Smooth muscle cell (in vitro differentiated cells): ENCODE measurements at regions not wholly inside any gene's neighbourhood (a gene's known extent, or its start where the extent isn't known, plus 50 kb on each side); places are given as distances from the start of the nearest gene placed in this dataset.

Experiments
- DNase-seq: peaks from one replicate; lab custom pipeline; 2025; ENCODE audit not compliant: unreplicated experiment; lab: John Stamatoyannopoulos, UW
- H2AFZ ChIP-seq: fragments of 200-600 bp; sonication (generic); 2 replicates; pipeline ENCODE4 v1.6.0; 2016; ENCODE audit warnings: antibody characterized with exemption, low read depth, mild to moderate bottlenecking
- H3F3A ChIP-seq: fragments of 200-600 bp; sonication (generic); 2 replicates; pipeline ENCODE4 v1.6.0; 2017; ENCODE audit warnings: antibody characterized with exemption, low read depth
- H3K27ac ChIP-seq: fragments of 200-600 bp; sonication (generic); 2 replicates; pipeline ENCODE4 v1.5.1; 2016; ENCODE audit warnings: low read depth, mild to moderate bottlenecking
- H3K27me3 ChIP-seq: fragments of 200-600 bp; sonication (generic); 2 replicates; pipeline ENCODE4 v1.6.1; 2016; ENCODE audit warnings: low read depth, mild to moderate bottlenecking
- H3K36me3 ChIP-seq: fragments of 200-600 bp; sonication (generic); 2 replicates; pipeline ENCODE4 v1.5.1; 2016; ENCODE audit warnings: low read depth
- H3K4me1 ChIP-seq: fragments of 200-600 bp; sonication (generic); 2 replicates; pipeline ENCODE4 v1.5.1; 2016; ENCODE audit warnings: low read depth
- H3K4me2 ChIP-seq: fragments of 200-600 bp; sonication (generic); 2 replicates; pipeline ENCODE4 v1.6.0; 2016; ENCODE audit warnings: mild to moderate bottlenecking
- H3K4me3 ChIP-seq: fragments of 200-600 bp; sonication (generic); 2 replicates; pipeline ENCODE4 v1.5.1; 2016; ENCODE audit warnings: mild to moderate bottlenecking
- H3K79me2 ChIP-seq: fragments of 200-600 bp; sonication (generic); 2 replicates; pipeline ENCODE4 v1.6.0; 2016; ENCODE audit warnings: low read depth, mild to moderate bottlenecking
- H3K9ac ChIP-seq: fragments of 200-600 bp; sonication (generic); 2 replicates; pipeline ENCODE4 v1.6.0; 2016; ENCODE audit warnings: low read depth
- H3K9me3 ChIP-seq: fragments of 200-600 bp; sonication (generic); replicated peaks from 2 replicates; pipeline ENCODE4 v1.5.1; 2016; ENCODE audit warnings: low read depth
- H4K20me1 ChIP-seq: fragments of 200-600 bp; sonication (generic); 2 replicates; pipeline ENCODE4 v1.6.0; 2016; ENCODE audit warnings: low read depth
- WGBS: methylation state at CpG from one replicate; pipeline ENCODE4 v1.1.7; 2016; ENCODE audit warnings: low lambda C conversion rate; 5-methylcytosine and 5-hydroxymethylcytosine counted together
- TF ChIP-seq, protein P1 (sequence below): fragments of 200-600 bp; sonication (generic); IDR thresholded peaks from 2 replicates; pipeline ENCODE4 v1.5.1; 2017; ENCODE audit warnings: borderline replicate concordance, mild to moderate bottlenecking, antibody characterized with exemption; ENCODE audit not compliant: insufficient read depth, poor library complexity, severe bottlenecking

DNA sequence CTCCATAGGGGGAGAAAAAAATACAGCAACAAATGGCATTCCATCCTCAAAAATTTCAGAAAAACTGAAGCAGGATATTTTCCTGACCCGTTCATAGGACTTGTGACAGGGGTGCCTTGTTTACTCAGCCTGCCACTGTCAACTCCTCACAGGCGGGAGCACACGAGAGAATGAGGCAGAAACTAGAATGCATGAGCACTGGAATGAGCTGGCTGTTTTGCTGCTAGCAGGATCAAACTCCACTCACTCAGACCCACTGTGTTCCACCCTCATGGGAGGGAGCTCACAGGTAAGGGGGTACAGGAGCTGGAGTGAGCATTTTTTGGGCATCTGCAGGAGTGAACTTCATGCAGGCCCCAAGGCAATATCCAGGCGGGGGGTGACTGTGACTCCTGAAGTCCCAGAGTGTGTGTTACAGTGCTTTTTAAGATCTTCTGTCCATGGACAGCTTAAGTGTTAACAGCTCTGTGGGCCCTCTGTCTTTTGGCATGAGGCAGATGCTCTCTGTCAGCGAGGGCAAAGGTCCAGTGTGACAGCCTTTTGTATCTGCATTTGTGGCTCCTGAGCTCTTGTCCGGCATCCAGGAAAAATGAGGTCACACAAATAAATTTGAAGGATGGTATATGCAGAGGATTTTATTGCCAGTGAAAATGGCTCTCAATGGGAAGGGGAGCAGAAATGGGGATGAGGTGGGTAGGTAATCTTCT is 905.7 kb upstream of the TENM4 start:
- Histone ChIP-seq H3K9me3 (no peaks in the 10 kb centered on the region), H3K4me2 (no peak overlapping the region), H3K27me3 (no peaks in the 10 kb centered on the region), H4K20me1 (no peaks in the 10 kb centered on the region), H3K4me1 (no peaks in the 10 kb centered on the region), H3F3A (no peaks in the 10 kb centered on the region), H3K4me3 (no peak overlapping the region), H3K9ac (no peak overlapping the region), H3K79me2 (no peaks in the 10 kb centered on the region), H3K27ac (no peak overlapping the region), H2AFZ (no peak overlapping the region), H3K36me3 (no peaks in the 10 kb centered on the region)
- WGBS: 85% methylated on average over 6 of the region's 6 CpGs
- DNase-seq: no peak
- TF ChIP-seq, protein P1, sequence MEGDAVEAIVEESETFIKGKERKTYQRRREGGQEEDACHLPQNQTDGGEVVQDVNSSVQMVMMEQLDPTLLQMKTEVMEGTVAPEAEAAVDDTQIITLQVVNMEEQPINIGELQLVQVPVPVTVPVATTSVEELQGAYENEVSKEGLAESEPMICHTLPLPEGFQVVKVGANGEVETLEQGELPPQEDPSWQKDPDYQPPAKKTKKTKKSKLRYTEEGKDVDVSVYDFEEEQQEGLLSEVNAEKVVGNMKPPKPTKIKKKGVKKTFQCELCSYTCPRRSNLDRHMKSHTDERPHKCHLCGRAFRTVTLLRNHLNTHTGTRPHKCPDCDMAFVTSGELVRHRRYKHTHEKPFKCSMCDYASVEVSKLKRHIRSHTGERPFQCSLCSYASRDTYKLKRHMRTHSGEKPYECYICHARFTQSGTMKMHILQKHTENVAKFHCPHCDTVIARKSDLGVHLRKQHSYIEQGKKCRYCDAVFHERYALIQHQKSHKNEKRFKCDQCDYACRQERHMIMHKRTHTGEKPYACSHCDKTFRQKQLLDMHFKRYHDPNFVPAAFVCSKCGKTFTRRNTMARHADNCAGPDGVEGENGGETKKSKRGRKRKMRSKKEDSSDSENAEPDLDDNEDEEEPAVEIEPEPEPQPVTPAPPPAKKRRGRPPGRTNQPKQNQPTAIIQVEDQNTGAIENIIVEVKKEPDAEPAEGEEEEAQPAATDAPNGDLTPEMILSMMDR: no peak

DNA sequence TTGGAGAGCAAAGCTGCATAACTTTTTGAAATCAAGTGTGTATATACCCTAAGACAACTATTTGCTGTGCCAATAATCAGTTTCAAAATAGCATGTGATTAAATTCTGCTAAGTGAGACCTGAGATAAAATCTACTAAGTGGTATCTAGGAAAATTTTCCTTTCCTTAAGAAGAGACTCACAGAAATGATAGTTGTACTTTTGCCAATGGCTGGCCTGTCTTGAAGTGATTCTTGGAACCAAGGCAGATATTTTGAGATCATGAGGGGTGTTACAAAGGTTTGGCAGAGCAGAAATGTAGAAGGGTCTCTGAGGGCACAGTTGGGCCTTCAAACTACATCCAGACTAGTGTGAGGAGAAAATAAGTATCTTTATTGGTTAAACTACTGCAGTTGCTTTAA is 902.6 kb upstream of the TENM4 start:
- TF ChIP-seq, protein P1: no peak
- Histone ChIP-seq H3K79me2 (no peaks in the 10 kb centered on the region), H4K20me1 (no peaks in the 10 kb centered on the region), H3K27ac (no peak overlapping the region), H3K36me3 (no peaks in the 10 kb centered on the region), H2AFZ (no peak overlapping the region), H3K9me3 (no peaks in the 10 kb centered on the region), H3F3A (no peaks in the 10 kb centered on the region), H3K27me3 (no peaks in the 10 kb centered on the region), H3K9ac (no peak overlapping the region), H3K4me3 (no peak overlapping the region), H3K4me1 (no peaks in the 10 kb centered on the region), H3K4me2 (no peak overlapping the region)
- DNase-seq: no peak

DNA sequence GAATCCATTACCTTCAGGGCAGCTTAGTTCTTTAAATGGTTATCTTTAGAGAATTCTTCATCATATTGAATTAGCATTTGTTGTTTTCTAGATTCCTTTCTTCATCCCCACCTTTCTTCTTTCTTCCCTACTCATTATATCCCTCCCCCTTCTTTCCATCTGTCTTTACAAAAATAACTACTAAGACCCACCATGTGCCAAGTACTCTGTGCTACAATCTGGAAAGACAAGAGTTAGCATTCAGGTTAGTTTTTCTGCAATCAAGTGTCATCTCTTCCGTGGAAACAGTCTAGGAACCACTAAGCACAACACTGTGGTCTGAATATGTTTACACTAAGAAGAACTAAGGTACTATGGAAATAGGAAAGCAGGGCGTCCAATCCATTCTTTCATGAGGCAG is 897.4 kb upstream of the TENM4 start:
- WGBS: 86% methylated on average over 2 of the region's 2 CpGs
- Histone ChIP-seq H3K4me2 (no peak overlapping the region), H3K36me3 (no peaks in the 10 kb centered on the region), H4K20me1 (no peaks in the 10 kb centered on the region), H3K9ac (no peak overlapping the region), H3K27ac (no peak overlapping the region), H2AFZ (no peak overlapping the region), H3F3A (no peaks in the 10 kb centered on the region), H3K79me2 (no peaks in the 10 kb centered on the region), H3K9me3 (no peaks in the 10 kb centered on the region), H3K4me1 (no peaks in the 10 kb centered on the region), H3K27me3 (no peaks in the 10 kb centered on the region), H3K4me3 (no peak overlapping the region)
- DNase-seq: no peak
- TF ChIP-seq, protein P1: no peak

DNA sequence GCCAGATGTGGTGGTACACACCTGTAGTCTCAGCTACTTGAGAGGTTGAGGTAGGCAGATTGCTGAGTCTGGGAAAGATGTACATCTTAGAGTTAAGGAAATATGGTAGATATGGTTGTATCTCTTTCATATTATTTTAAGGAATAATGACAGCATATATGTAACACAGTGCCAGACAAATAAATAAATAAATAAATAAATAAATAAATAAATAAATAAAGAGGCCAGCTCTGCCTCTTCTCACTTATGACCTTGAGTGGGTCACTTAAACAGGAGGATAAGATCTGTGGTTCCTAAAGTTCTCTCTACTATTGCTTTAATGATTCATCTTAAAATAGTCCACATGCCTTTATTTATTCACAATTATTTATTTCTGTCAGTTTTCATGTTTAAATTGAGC is 890.9 kb upstream of the TENM4 start:
- Histone ChIP-seq H4K20me1 (no peaks in the 10 kb centered on the region), H3K79me2 (no peaks in the 10 kb centered on the region), H3K9ac (no peak overlapping the region), H3F3A (no peaks in the 10 kb centered on the region), H3K36me3 (no peaks in the 10 kb centered on the region), H3K27ac (no peak overlapping the region), H3K4me2 (no peak overlapping the region), H3K27me3 (no peaks in the 10 kb centered on the region), H3K4me1 (no peaks in the 10 kb centered on the region), H2AFZ (no peak overlapping the region), H3K9me3 (no peaks in the 10 kb centered on the region), H3K4me3 (no peak overlapping the region)
- no peak for DNase-seq
- TF ChIP-seq, protein P1: no peak
